Ishikawa (cell line): ENCODE measurements at regions not wholly inside any gene's neighbourhood (a gene's known extent, or its start where the extent isn't known, plus 50 kb on each side); places are given as distances from the start of the nearest gene placed in this dataset.

Experiments used
- CREB1 ChIP-seq: IDR thresholded peaks from 2 replicates; pipeline ENCODE4 v1.6.1; 2012; ENCODE audit warnings: low read depth
- EGR1 ChIP-seq: IDR thresholded peaks from 2 replicates; pipeline ENCODE4 v1.6.1; 2012
- EP300 ChIP-seq: IDR thresholded peaks from 2 replicates; pipeline ENCODE4 v1.6.1; 2012; ENCODE audit warnings: borderline replicate concordance
- FOXM1 ChIP-seq: IDR thresholded peaks from 2 replicates; pipeline ENCODE4 v1.6.1; 2012; ENCODE audit warnings: low read depth, borderline replicate concordance
- TAF1 ChIP-seq: IDR thresholded peaks from 2 replicates; pipeline ENCODE4 v1.6.1; 2012; ENCODE audit warnings: low read depth, mild to moderate bottlenecking
- TCF12 ChIP-seq: IDR thresholded peaks from 2 replicates; pipeline ENCODE4 v1.6.1; 2012; ENCODE audit warnings: low read depth
- TEAD4 ChIP-seq: IDR thresholded peaks from 2 replicates; pipeline ENCODE4 v1.6.1; 2012

DNA sequence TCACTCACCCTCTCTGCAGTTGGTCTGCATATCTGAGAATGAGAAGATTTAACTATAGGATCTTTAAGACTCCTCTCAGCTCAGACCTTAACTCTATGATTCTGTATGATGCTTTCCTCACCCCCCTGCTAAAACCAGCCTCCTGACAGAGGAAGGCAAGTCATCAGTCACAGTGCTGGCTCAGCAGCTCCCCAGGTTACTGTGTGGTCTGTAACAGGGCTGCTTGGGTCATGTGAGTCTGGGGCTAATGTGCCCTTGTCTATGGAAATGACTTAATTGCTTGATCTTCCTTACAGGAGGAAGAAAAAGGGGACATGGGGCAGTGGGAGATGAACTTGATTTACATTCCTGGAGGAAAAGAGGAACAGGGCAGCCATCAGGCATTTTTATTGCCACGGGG, 625.6 kb downstream of the PTPRU start:
- no peak for TF ChIP-seq TEAD4
- TF ChIP-seq EP300, result no peak
- no peak for TF ChIP-seq CREB1
- no peak for TF ChIP-seq TAF1
- no peak for TF ChIP-seq TCF12
- no peak for TF ChIP-seq FOXM1
- TF ChIP-seq EGR1, result no peak
